GM19193 (cell line): ENCODE measurements at regions not wholly inside any gene's neighbourhood (a gene's known extent, or its start where the extent isn't known, plus 50 kb on each side); places are given as distances from the start of the nearest gene placed in this dataset.

ENCODE experiments used
- POLR2A ChIP-seq: IDR thresholded peaks from 4 replicates; pipeline ENCODE4 v1.6.1; 2011; ENCODE audit not compliant: insufficient read depth, insufficient read length; ENCODE audit errors: extremely low read depth

DNA sequence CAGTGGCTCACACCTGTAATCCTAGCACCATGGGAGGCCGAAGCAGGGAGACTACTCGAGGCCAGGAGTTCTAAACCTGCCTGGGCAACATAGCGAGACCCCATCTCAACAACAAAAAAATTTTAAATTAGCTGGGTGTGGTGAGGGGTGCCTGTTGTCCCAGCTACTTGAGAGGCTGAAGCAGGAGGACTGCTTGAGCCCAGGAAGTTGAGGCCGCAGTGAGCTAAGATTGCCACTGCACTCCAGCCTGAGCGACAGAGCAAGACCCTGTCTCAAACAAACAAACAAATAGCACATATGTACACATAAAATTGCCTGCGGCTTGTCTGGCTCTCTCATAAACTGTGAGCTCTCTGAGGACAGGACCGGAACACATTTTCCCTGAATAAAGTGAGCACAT lies 106.3 kb downstream of the BANF2 start:
- TF ChIP-seq POLR2A = no peak

DNA sequence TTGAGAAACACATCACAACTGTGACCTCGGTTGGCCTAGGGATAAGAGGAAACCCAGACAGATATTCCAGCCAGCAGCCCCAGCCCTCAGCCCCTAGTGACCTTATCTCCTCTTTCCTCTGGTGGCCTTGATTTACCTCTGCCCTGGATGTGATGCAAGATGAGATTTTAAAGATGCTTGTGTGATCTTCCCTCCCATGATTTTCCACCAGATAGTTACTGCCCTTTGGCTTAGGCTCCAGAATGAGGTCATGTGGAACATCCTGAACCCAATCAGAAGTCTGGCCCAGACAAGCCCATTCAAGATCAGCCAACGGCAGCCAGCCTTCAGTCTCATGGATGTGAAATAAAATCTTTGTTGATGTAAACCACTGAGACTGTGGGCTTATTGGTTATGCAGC lies 104.0 kb downstream of the BANF2 start:
- no peak for TF ChIP-seq POLR2A

DNA sequence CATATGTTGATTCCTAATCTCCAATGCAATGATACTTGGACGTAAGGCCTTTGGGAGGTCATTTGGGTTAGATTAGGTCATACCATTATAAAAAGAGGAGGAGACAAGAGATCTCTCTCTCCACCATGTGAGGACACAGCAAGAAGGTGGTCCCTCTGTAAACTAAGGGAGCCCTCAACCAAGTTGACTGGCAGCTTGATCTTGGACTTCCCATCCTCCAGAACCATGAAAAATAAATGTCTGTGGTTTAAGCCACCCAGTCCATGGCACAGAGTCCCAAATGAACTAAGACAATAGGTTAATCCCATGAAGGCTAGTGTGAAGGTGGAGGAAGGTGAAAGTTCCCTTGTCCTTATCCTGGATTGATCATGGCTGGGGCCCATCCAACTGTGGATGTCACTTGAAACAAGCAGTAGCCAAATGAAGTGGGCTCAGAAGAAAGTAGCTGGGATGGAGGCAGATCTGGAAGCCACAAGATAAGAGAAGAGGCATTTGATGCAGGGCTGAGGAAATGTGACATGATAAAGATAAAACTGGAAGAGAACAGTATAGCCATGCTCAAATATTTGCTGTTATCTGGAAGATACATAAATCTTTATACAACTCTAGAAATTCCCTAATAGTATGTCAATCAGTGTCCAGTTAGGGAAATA lies 99.9 kb downstream of the BANF2 start:
- TF ChIP-seq POLR2A = no peak

DNA sequence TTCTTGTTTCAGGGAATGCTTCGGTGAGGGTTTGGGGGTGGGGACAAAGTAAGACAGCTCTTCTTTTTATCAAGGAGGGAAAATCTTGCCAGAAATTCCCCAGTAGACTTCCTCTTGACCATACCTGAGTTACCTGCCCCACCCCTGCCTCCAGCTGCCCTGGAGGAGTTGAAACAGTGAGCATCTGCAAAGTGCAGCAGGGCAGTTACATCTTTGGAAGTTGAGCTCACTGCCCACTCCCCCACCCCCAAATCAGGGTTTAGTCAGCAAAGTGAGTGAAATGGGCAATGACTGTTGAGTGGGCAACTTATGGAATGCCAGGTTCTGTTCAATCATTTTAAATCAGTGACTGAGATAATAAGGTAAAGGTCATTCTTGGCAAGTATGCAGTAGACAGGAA lies 98.8 kb downstream of the BANF2 start:
- TF ChIP-seq POLR2A = no peak

DNA sequence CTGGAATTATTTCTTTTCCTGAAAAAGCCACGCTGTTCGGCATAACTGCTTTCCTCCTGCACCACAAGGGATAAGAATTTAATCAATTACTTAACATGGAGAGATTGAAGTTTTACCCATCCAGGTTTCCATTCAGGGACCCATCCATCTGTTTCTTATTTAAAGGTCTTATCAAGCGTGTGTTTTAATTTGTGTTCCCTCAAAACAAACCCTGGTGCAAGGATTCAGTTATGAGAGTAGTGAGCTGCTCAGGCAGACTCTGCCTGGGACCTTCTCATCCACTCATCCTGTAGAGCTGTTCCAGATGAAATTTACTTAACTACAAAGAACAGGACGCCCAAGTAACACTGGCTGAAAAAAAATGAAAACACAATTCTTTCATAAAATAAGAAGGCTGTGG lies 97.8 kb downstream of the BANF2 start:
- TF ChIP-seq POLR2A = no peak

DNA sequence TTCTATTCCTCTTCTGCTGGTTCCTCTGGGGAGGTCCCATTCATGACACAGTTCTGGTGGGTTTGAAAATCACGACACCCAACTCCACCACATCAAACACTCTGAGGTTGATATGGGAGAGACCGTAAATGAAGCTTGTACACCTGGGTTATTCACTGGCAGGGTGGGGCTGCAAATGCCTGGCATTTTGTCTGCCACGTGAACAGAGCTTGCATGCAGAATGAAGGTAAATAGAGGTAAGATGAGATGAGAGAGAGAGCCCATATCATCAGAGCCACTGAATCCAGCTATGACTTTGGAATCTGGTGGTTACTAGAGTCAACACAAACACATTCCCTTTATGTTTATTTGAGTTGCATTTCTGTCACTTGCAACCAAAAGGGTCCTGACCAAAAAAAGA lies 97.4 kb downstream of the BANF2 start:
- TF ChIP-seq POLR2A = no peak

DNA sequence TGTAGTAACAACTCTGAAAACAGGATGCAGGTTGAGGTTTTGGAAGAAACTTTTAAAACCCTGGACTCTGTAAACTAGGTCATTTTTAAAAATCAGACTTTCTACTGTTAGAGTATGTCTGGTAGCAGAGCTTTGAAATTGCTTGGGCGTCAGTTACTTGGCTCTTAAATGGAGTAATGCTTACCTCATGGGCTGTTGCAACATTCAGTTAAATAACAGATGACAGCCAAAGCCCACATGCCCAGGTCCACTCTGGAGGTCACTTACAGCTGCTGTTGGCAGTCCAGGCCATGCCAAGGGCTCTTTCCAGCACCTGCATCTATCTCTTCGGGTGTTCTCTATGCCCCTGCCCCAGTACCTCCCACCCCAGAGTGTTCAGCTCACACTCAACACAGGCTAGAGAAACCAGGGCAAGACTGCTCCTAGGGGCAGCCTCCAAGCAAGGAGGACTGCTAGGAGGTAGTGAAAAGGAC lies 96.4 kb downstream of the BANF2 start:
- no peak for TF ChIP-seq POLR2A

DNA sequence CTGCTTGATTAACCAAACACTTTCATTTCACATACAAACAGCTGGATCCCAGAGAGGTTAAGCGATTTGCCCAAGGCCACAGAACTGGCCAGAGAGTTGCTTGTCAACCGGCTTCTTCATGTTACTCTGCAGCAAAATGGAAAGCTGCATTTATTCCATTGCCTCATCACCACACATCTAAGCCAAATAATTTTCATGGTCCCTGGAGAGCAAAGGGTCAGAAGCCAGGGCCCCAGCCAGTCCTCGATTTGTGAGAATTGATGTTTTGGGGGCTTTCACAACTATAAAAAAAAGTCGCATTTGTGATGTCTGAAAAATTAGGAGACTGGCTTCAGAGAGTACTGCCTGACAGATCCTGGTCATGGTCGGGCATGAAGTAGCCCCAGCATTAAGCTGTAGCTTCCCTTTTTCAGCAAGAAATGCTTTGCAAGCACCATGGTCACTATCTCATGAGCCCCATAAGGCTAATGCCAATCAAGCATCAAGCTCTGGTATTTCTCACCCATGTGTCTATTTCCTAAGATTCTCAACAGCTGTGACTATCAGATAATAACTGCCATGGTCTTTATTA lies 95.8 kb downstream of the BANF2 start:
- TF ChIP-seq POLR2A = no peak

DNA sequence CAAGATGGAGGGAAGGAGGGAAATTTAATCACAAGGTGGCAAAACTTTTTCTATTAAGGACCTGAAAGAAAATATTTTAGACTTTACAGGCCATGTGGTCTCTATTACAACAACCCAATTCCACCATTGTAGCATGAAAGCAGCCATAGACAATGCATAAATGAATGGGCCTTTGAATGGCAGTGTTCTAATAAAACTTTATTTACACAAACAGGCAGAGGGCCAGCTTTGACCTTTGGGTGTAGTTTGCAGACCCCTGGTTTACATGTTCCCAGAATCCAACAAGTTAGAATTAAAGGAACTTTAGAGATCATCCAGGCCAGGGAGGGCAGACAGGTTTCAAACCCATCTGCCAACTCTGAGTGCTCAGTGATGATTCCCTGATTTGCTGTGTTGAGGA lies 95.2 kb downstream of the BANF2 start:
- TF ChIP-seq POLR2A = no peak

DNA sequence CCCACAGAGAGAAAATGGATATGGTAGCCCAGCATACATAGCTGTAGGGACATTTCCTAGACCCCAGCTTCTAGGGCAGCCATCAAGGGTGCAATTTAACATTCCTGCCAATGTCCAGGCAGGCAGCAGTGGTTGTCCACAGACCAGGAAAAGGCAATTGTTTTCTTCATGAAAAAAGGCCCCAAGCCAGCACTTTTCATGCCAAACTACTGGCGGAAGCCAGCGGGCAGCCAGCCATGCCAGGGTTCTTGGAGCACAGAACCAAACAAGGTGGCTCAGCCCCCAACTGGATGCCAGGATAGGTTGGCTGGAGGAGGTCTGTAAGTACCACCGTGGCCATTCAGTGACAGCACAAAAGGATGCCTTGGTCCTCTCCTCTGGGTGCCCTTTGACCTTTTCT lies 94.6 kb downstream of the BANF2 start:
- TF ChIP-seq POLR2A = no peak

DNA sequence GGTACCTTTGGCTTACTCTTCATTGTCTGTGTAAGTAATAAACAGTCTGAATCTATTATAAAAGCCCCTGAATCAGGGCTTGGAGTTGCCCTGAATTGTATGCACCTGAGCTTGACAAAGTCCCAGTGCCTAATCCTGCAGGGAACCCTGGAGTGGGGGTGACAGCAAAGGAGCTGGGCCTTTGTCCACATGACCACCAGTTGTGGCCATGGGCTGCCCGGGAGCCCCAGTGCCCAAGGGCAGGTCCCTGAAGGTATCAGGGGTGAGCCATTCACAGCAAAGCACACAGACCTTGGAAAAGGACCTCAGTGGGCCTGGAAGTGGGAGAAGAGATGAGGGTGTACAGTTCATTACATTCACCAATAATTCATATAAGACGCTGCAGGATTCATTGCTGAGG lies 94.2 kb downstream of the BANF2 start:
- no peak for TF ChIP-seq POLR2A

DNA sequence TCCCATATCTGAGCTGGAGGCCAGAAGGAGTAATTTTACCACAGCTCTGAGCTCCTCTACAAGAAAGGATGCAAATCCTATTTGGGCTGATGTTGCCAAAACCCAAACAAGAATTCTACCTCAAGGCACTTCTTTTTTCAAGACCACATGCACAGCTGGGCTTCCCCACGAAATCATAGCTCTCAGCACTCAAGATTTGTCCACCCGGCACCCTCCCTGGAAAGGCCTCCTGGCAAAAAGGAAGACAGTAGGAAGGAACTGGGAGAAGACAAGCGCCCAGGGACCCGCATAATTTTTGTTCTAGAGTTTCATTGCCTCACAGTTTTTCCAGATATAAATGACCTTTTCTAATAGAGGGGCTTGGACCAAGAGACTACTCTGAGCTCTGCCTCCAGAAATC lies 90.5 kb downstream of the BANF2 start:
- TF ChIP-seq POLR2A = no peak

DNA sequence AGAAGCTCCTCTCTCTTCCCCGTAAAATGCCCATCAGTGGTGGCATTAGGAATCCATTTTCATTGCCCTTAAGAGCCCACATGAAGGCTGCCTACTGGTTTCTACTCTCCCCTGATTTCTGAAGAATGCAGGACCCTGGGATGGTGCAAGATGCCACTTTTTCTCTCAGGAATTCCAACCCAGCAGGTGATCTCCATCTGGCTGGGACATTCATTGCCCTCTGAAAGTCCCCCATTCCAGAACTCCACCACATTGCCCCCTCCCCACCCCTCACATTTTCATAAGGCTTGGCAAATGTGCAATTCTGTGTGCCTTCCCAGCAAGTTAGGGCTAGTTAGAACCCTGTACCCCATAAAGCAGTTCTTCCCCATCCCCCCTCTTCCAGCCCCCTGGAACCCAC lies 88.0 kb downstream of the BANF2 start:
- TF ChIP-seq POLR2A = no peak

DNA sequence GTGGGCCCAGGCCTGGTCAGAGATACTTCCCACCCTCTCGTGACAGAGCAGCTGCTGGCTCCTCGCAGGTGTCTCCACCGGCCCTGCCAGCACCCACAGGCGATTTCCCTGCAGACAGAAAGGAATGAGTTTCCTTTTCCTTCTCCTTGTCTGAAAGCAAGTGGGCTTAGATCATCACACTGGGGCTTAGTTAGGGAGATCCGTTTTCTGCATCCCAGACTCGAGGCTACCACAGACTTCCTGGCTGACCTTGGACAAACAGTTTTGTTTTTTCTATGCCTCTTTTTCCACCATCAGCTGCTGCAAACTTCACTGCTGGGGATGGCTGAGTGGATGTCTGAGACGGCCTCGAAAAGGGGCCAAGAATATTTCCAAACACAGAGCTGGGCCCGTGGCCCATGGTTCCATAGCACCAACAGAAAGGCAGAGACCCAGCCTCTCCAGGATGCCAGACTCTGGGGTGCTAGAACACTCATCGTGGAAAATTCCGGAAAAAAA lies 86.5 kb downstream of the BANF2 start:
- TF ChIP-seq POLR2A = no peak
